Inferior parietal cortex (tissue), 1 donor: ENCODE measurements at regions not wholly inside any gene's neighbourhood (a gene's known extent, or its start where the extent isn't known, plus 50 kb on each side); places are given as distances from the start of the nearest gene placed in this dataset.
"Not testable (repeated sequence)": the region's sequence is repeated elsewhere in the genome, so short reads cannot be mapped to it uniquely, and the experiment has no call there.

Experiments used
- DNase-seq: peaks from one replicate; pipeline ENCODE4 v3.0.0-alpha.2; 2016; ENCODE audit errors: extremely low spot score

DNA sequence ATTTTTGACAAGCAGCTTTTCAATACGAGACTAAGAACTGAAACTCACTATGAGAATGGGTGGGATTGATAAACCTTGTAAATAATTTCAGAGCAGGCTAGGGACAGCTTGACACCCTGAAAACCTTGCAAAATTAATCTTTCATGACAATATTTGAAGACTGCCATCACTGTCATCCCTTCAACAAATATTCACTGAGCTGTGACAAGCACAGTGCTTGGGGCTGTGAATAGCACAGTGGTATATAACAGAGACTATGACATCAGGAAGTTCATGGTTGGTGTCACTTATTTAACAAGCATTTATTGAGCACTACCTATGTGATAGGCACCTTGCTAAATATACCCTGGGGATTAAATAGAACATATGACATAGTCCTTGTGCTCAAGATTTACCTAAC, 741.0 kb upstream of the RIOK2 start:
- no peak for DNase-seq

DNA sequence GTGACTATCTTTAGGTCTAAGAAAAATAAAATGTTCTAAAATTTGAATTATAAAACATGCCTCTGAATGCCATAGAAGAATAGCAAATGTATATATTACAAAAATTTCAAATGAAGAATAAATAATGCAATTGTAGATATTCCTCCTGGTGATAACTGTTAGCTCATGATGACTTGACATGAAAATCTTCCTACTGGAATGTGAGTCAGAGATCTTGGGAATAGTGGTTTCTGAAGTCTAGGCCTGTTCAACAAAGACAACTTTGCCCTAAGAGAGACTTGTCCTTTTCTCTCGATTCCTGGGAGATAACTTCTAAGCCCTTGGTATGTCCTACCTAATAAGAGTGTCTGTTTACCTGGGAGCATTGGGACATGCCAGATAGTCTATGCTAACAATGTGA, 746.3 kb upstream of the RIOK2 start:
- no peak for DNase-seq

DNA sequence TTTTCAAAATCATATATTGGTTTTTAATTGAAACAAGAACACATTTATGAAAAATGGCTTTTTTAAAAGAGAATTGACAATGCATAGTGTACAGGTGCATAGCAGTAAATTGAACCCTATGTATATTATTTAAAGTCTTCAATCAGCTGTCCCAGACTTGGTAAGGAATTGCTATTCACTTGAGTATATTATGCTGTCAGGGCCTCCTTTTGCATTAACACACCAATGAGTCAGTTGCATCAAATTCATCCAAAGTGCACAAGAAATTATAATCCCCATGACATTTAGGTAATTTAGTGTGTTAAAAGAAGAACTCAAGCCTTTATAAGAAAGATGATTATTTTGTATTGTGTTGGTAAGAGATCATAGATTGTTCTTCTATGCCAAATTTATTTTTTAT, 748.8 kb upstream of the RIOK2 start:
- DNase-seq: no peak

DNA sequence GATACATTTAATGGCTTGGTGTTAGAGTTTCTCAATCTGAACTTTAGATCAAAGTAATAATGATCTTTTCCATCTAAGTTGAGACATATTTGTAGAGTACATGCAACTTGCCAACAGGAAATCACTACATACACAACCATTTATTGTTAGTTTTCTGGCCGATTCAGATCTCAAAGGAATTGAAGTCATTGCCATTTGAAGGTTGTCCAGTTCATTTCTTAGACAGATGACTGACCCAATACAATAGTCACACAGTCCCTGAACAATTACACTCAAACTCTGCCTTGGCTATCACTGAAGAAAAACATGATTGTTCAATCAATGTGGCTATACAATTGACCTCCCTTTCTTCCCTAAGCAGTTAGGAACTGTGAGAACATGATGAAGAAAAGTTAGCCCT, 753.2 kb upstream of the RIOK2 start:
- DNase-seq: peak; percentile 22

DNA sequence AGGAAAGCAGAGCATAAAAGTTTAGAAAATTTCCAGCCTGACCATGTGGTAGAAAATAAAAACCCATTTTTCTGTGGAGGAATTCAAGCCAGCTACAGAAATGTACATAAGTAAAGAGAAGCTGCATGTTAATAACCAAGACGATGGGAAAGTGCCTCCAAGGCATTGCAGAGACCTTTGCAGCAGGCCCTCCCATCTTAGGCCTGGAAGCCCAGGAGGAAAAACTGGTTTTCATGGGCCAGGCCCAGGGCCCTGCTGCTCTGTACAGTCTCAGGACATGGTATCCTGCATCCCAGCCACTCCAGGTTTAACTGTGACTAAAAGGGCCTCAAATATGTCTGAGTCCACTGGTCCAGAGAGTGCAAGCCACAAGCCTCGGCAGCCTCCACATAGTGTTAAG, 754.8 kb upstream of the RIOK2 start:
- no peak for DNase-seq

DNA sequence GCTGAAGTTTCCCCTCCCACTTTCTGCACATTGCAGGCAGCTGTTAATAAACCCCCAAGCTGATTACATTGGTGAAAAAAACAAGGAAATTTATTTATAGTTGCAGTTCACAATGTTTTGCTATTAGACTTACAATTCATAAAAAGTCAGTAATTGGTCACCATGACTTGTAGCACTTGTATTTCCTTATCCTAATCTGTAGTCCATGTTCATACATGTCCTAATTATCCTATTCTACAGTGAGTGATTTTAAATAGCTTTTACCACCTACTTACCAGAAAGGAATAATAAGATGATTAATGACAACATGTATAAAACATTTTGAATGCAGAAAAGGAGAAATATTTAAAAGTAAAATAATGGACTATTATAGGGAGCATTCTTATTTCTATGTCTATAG, 760.0 kb upstream of the RIOK2 start:
- no peak for DNase-seq

DNA sequence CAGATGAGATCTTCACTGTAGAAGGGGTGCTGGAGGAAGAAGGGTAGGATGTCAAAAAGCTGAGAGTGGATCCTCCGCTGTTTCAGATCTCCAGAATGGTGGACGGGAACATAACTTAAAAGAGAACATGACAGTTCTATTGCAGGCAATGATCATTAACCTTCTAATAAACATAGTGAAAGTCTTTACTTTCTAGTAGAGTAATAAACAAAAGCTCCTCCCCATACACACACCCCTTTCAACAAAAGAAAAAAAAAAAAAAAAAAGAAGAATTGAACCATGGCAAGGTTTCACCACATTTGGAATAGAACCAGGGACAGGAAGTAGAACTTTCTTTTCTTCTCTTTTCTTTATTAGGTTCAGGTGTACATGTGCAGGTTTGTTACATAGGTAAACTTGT, 768.1 kb upstream of the RIOK2 start:
- DNase-seq: no peak

DNA sequence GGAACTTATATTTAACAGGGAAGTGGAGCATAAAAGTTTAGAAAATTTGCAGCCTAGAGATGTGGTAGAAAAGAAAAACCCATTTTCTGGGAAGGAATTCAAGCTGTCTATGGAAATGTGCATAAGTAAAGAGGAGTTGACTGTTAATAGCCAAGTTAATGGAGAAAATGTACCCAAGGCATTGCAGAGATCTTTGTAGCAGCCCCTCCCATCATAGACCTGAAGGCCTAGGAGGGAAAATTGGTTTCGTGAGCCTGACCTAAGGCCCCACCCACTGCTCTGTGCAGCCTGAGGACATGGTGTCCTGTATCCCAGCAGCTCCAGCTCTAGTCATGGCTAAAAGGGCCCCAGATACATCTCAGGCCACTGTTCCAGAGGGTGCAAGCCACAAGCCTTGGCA, 772.4 kb upstream of the RIOK2 start:
- no peak for DNase-seq

DNA sequence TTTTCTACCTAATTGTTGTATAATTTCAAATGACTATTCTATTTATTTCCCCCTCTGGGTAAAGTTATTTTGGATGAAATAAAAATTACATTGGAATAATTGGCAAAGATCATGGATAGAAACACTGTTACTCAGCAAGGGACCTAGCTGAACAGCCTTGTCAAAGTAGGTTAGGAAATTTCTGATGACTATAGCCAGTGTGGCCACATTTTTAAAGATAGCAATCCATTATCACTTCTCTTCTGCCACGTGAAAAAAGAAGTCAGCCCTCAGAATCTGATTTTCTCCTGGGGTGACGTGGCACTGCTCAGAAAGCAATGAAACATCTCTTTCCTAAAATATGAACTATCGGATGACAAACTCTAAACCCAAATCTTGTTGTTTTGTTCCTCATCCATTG, 784.2 kb upstream of the RIOK2 start:
- no peak for DNase-seq

DNA sequence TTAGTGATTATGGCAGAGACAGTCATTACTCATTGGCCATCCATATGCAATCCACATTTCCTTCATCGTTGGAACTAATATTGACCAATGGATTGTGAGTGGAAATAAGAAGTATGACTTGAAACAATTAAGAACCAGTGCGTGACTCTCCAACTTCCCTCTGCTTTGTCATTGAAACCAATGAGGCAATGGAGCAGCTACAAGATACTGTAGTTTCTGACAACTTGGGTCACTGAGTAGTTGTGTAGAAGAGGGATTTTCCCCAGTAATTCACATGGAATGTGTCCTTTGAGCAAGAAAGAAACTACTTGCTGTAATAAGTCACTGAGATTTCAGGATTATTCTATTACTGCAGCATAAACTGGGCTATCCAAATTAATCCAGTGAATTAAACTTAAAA, 785.3 kb upstream of the RIOK2 start:
- no peak for DNase-seq

DNA sequence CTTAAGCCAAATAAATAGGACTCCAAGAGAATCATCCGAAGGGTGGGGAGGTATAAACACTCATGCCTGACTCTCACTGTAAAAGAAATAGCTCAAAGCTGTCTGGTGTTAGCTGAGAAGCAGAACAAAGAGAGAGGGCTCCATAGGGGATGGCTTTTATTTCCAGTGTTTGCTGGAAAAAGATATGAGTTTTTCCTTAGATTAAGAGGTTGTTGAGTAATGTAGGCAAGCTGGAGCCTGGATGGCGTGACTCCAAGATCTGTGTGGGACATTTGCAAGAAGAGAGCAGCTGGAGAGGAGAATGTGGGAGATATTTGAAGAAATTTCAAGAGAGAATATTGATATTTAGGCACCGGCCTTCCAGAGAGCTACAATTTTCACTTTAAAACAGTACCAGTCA, 793.7 kb upstream of the RGMB start:
- DNase-seq: peak; percentile 37

DNA sequence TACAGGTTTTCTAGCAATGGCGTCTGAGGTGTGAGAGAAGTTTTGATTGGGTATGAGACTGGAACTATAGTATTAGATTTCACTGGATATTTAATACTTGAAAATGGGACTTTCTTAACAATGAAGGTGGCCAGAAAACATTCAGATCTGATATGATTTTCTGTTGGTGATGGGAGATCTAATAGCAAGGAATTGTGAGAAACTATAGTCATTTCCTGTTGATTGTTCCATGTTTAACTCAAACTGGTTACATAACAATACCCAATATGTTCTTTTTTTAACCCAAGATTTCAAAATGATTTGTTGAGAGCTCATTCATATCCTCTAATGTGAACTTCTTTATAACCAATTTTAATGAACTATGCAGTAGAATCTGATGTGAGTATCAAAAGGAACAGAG, 793.2 kb upstream of the RGMB start:
- no peak for DNase-seq

DNA sequence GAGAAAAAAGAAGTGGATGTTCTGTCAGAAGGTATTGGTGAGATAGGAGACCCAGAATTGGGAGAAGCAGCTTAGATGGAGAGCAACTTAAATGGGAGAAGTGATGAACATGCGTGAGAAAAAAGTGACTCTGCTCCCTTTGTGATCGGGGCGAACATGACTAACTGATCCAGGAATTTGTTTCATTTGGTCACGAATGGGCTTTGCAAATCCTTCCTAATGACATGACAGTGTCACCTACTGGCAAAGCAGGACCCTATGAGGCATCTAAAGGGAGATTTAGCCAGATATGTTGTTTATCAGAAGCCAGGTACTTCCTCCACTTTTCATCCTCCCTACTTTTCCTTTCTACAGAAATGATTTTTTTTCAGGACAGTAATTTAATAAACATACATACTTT, 787.4 kb upstream of the RGMB start:
- no peak for DNase-seq

DNA sequence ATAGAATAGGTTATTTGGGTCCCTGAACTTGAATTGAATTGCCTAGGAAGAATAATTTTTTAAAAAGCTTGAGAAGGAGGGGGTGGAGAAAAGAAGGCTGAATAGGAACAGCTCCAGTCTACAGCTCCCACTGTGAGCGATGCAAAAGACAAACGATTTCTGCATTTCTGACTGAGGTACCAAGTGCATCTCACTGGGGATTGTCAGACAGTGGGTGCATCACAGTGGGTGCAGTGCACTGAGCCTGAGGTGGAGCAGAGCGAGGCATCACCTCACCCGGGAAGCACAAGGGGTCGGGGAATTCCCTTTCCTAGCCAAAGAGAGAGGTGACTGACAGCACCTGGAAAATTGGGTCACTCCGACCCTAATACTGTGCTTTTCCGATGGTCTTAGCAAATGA, 782.2 kb upstream of the RGMB start:
- DNase-seq: no peak

DNA sequence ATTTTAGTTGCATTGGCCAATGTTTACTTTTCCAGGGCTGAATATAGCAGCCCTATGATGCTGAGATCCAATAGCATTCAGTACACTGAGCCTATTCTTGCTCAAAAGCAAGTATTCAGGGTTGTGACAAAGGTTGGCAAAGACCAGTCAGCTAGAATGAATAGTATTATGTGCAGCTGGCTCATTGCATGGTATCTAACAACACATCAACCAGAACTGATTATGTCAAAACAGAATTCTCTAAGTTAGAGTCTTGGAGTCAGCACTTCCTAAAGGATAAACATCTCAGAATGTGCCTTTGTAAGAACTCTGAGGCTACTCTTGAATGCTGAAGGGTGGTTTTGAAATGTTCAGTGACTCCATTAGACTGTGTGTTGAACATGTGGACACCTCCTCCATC, 774.5 kb upstream of the RGMB start:
- peak; percentile 76 for DNase-seq

DNA sequence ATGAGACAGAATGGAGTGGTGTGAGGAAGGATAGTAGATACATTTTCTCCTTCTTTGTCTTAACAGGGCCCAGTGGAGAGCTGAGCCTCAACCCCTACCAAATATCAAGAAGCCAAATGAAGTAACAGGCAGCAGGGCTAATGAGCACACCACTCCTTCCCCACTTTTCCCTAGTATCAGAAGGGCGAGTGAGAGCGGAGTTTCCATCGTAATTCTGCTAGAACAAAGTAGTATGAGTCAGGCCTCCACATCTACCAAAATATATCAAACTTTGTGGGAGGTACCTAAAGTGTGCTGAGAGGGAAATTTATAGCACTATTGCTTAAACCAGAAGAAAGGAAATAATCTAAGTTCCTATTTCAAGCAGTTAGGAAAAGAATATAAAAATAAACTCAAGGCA, 769.0 kb upstream of the RGMB start:
- DNase-seq: no peak

DNA sequence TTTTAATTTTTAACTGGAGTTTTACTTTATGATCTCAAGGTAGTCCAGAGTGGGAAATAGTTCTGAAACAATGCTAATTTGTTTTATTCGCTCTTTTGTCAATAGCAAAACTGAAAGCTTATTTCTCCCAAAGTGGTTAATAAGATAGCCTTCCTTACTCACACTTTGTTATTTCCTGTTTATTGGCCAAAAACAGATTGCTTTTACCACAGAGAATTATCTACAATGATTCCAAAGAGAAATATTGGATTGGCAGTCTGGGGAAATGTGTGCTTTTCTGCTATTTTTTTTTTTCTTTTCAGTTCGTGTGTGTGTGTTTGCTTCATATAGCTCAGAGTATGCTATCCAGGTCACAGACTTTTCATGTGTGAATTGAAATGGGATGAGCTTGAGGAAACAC, 756.7 kb upstream of the RGMB start:
- no peak for DNase-seq

DNA sequence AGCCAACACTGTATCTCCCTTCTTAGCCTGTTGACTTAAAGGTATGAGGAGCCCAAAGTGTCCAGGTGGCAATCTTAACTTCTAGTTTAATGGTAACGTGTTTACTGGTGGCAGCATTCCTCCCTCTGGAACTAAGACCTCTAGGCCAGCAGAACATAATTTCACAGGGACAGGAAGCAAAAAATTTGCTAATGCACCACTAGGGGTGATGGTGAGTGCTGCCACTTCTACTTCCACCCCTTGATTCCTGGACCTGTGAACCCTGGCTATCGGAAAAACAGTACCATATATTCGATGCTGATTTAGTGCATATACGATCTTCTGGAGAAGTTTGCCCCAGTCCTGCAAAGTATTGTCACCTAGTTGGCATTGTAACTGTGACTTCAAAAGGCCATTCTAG, 743.2 kb upstream of the RGMB start:
- DNase-seq: not testable (repeated sequence)

DNA sequence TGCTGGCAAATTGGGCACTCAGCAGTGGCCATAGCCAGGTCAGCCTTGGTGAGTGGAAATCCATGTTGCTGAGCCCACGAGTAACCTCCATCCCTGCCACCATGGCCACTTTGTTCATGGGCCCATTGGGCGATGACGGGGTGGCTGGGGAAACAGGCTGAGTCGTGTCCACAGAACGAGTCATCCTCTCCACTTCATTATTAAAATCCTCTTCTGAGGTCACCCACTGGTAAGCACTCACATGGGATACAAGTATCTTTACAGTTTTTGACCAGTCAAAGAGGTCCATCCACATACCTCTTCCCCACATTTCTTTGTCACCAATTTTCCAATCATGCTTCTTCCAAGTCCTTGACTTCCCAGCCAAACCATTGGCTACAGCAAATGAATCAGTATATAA, 742.4 kb upstream of the RGMB start:
- not testable (repeated sequence) for DNase-seq

DNA sequence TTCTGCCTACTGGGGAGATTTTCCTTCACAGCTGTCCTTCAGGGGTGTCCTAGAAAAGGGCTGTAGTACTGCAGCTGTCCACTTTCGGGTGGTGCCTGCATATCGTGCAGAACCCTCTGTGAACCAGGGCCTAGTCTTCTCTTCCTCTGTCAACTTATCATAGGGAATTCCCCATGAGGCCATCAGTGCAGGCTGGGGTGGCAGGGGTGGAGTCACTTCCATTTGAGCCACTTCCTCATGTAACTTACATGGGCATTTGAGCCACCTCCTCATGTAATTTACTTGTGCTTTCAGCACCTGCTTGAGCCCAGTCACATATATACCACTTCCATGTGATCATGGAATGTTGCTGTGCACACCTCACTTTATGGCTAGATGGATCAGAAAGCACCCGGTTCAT, 742.0 kb upstream of the RGMB start:
- no peak for DNase-seq

DNA sequence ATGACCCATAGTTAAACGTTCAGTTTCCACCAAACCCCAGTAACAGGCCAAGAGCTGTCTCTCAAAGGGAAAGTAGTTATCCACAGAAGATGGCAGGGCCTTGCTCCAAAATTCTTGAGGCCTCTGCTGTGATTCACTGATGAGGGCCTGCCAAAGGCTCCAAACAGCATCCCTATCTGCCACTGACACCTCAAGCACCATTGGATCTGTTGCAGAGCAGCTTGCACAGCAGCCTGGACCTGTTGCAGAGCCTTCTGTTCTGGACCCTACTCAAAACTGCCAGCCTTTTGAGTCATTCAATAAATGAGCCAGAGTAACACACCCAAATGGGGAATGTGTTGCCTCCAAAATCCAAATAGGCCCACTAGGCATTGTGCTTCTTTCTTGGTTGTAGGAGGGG, 741.5 kb upstream of the RGMB start:
- DNase-seq: no peak

DNA sequence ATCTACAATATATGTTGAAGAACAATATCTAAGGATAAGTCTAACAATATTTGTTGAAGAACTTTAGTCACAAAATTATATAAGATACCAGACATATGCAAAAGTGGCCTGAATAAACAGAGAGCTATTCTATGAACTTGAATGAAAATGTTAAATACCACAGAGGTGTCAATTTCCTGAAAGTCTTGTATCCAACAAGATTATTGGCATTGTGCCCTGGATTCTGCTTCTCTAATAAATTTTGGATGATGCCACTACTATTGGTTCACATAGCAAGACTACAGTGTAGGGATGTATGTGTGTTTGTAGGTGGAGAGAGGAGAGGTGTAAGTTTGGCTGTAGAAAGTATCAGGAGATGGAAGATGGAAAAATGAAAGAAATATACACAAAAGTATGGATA, 731.8 kb upstream of the RGMB start:
- no peak for DNase-seq

DNA sequence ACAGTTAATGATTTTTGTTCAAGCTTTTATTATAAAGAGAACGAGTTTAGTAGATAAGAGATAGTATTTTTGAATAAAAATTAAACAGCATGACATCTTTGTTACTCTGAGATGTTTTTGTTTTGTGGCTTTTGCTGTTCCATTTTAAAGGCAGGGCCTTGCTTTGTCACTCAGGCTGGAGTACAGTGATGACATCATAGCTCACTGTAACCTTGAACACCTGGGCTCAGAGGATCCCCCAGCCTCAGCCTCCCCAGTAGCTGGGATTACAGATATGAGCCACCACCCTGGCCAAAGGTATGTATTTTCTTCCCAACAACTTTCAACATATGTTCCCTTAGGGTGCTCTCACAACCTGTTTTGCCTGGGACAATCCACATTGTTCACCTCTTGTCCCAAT, 730.9 kb upstream of the RGMB start:
- DNase-seq: no peak

DNA sequence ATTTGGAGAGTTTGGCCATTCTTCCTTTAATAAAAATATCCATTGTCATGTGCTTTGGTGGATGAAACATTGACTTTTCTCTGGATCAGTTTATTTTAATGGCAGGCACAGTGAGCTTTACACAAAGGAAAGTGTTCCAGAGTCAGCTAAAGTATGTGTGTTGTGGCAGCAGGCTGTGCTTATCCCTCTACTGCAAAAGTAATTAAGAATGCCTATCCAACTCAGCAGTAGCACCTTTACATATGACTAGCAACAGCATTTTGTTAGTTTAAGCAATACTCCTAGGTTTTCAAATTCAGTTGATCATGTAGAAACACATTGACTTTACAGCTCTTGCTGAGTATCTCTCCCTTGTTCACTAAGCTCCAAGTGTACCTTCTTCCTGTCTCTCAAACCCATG, 730.5 kb upstream of the RGMB start:
- no peak for DNase-seq

DNA sequence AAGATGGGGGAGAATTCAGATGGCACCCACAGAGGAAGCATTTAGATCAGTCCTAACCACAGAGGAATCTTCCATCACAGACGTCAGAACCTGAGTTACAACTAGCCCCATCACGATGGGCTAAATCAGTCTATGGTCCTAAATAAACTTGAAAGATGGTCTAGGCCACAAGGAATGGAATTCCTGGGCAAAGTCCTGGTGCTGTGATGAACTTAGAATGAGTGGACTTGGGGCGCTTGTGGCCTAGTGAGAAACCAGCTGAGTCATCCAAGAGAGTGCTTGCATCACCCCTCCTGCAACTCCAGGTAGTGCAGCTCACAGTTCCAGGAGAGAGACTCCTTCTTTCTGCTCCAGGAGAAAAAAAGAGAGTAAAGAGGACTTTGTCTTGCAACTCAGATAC, 722.9 kb upstream of the RGMB start:
- DNase-seq: no peak
